ENCODE measurements at regions not wholly inside any gene's neighbourhood (a gene's known extent, or its start where the extent isn't known, plus 50 kb on each side); places are given as distances from the start of the nearest gene placed in this dataset.
"Not testable (repeated sequence)": the region's sequence is repeated elsewhere in the genome, so short reads cannot be mapped to it uniquely, and the experiment has no call there.

GRCh38 chr5:148735301-148735835 lies 81.0 kb upstream of the HTR4 start:
- no peak for TF ChIP-seq CTCF (IDR thresholded peaks at IDR 0.05; ENCODE audit: low read depth, low read length)
- no peaks in the 10 kb centered on the region for H3K36me3 ChIP-seq

GRCh38 chr5:148739023-148739422 lies 84.7 kb upstream of the HTR4 start:
- Histone ChIP-seq H3K36me3 (no peaks in the 10 kb centered on the region), H3K27me3 (no peaks in the 10 kb centered on the region), H3K4me1 (ENCODE audit: low read depth) (peaks cover 35% of the 10 kb centered on the region), H3K9me3 (ENCODE audit: low read depth) (no peaks in the 10 kb centered on the region), H3K4me3 (no peak overlapping the region), H3K27ac (no peak overlapping the region)
- TF ChIP-seq CTCF (IDR thresholded peaks at IDR 0.05; ENCODE audit: low read depth, low read length): no peak
- no peak for DNase-seq (ENCODE audit: low read depth in 1 of 2, low spot score in 1 of 2)

More at GRCh38 chr5:148735301-148735835, 81.0 kb upstream of the HTR4 start:
- no peak overlapping the region for H3K27ac ChIP-seq
- no peaks in the 10 kb centered on the region for H3K9me3 ChIP-seq (ENCODE audit: low read depth)
- no peak overlapping the region for H3K4me3 ChIP-seq
- H3K4me1 ChIP-seq (ENCODE audit: low read depth): peaks cover 32% of the 10 kb centered on the region
- no peaks in the 10 kb centered on the region for H3K27me3 ChIP-seq
- no peak for DNase-seq (ENCODE audit: low read depth in 1 of 2, low spot score in 1 of 2)

- no peak for DNase-seq (ENCODE audit: low read depth in 1 of 2, low spot score in 1 of 2)
- H3K9me3 ChIP-seq (ENCODE audit: low read depth): no peaks in the 10 kb centered on the region
- H3K27me3 ChIP-seq: no peaks in the 10 kb centered on the region
- no peak overlapping the region for H3K27ac ChIP-seq
- H3K4me1 ChIP-seq (ENCODE audit: low read depth): peaks cover 35% of the 10 kb centered on the region
- no peak overlapping the region for H3K4me3 ChIP-seq
- no peaks in the 10 kb centered on the region for H3K36me3 ChIP-seq
- no peak for TF ChIP-seq CTCF (IDR thresholded peaks at IDR 0.05; ENCODE audit: low read depth, low read length)
These were observed 85.2 kb upstream of the HTR4 start for GRCh38 chr5:148739524-148739923.

- no peak overlapping the region for H3K4me3 ChIP-seq
- no peak for TF ChIP-seq CTCF (IDR thresholded peaks at IDR 0.05; ENCODE audit: low read depth, low read length)
- H3K27me3 ChIP-seq: no peaks in the 10 kb centered on the region
- no peaks in the 10 kb centered on the region for H3K9me3 ChIP-seq (ENCODE audit: low read depth)
- H3K4me1 ChIP-seq (ENCODE audit: low read depth): peaks cover 35% of the 10 kb centered on the region
- no peaks in the 10 kb centered on the region for H3K36me3 ChIP-seq
- no peak for DNase-seq (ENCODE audit: low read depth in 1 of 2, low spot score in 1 of 2)
- H3K27ac ChIP-seq: no peak overlapping the region
These were observed 85.9 kb upstream of the HTR4 start for GRCh38 chr5:148740079-148740858.

GRCh38 chr5:148740966-148741742 lies 85.3 kb upstream of the ADRB2 start:
- Histone ChIP-seq H3K36me3 (no peaks in the 10 kb centered on the region), H3K4me3 (no peak overlapping the region), H3K27me3 (no peaks in the 10 kb centered on the region), H3K9me3 (ENCODE audit: low read depth) (no peaks in the 10 kb centered on the region), H3K27ac (no peak overlapping the region), H3K4me1 (ENCODE audit: low read depth) (peaks cover 33% of the 10 kb centered on the region)
- TF ChIP-seq CTCF (IDR thresholded peaks at IDR 0.05; ENCODE audit: low read depth, low read length): peak; percentile 65
- DNase-seq (ENCODE audit: low read depth in 1 of 2, low spot score in 1 of 2): peak; percentile 53 to 76

- not testable (repeated sequence) for H3K4me3 ChIP-seq; H3K36me3 ChIP-seq; H3K27me3 ChIP-seq; H3K27ac ChIP-seq; DNase-seq (ENCODE audit: low read depth in 1 of 2, low spot score in 1 of 2); H3K9me3 ChIP-seq (ENCODE audit: low read depth)
- H3K4me1 ChIP-seq (ENCODE audit: low read depth): peaks cover 31% of the 10 kb centered on the region
These were observed 84.6 kb upstream of the ADRB2 start for GRCh38 chr5:148741766-148742165.

GRCh38 chr5:148744380-148744779 lies 82.0 kb upstream of the ADRB2 start:
- not testable (repeated sequence) for H3K27me3 ChIP-seq; H3K4me3 ChIP-seq; H3K36me3 ChIP-seq; H3K9me3 ChIP-seq (ENCODE audit: low read depth); DNase-seq (ENCODE audit: low read depth in 1 of 2, low spot score in 1 of 2); H3K27ac ChIP-seq
- H3K4me1 ChIP-seq (ENCODE audit: low read depth): peaks cover 36% of the 10 kb centered on the region

Data from cardiac muscle cell (in vitro differentiated cells and primary cell).